GM19239 (cell line): ENCODE measurements at regions not wholly inside any gene's neighbourhood (a gene's known extent, or its start where the extent isn't known, plus 50 kb on each side); places are given as distances from the start of the nearest gene placed in this dataset.

Experiments
- DNase-seq: peaks from one replicate; pipeline ENCODE4 v3.0.0; 2011; ENCODE audit warnings: low spot score; ENCODE audit not compliant: insufficient read length
- FAIRE-seq: peaks from 2 replicates; lab custom pipeline; 2011; peaks lifted over from hg19 to GRCh38; lab: Jason Lieb, UNC

DNA sequence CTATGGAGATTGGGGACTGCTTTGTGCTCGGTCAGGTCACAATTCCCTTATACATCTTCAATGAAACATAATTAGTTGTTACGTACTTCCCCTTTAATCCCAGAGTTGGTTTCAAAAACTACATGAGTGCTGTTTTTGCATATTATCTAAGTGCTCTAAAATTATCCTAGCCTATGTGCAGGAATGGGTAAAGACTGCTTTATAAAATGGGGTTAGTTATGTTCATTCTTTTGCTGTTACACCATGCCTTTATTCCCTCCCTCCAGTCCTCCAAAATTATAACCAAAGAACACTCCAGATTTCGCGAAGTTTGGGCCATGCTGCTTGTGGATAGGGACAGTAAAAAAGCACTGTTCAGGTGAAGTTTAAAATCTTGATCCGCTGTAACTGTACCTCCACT is 173.9 kb upstream of the SNX7 start:
- no peak for FAIRE-seq
- no peak for DNase-seq

GRCh38 chr1:98482611-98483010 is 178.9 kb upstream of the SNX7 start:
- FAIRE-seq = no peak

DNA sequence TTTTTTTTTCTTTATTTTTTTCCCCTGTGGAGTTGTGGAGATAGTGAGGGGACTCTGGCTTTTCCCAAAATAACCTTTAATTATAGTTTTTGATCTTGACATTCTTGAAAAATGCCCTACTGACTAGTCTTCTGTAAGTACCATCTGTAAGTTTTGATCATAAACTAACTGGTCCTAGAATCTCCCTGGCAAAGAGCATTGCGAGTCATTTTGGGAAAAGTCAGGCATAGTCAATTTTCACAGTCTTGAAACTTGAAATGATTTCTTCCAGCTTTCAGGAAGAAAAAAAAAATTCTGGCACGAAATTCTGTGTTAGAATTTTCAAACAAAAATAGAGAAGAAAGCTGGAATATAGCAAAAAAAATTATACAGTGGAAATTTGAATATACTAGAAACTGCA is 181.2 kb upstream of the SNX7 start:
- FAIRE-seq = no peak
- DNase-seq = no peak

More at GRCh38 chr1:98482611-98483010, 178.9 kb upstream of the SNX7 start:
- no peak for DNase-seq

GRCh38 chr1:98478121-98478520 is 183.4 kb upstream of the SNX7 start:
- no peak for DNase-seq
- no peak for FAIRE-seq

DNA sequence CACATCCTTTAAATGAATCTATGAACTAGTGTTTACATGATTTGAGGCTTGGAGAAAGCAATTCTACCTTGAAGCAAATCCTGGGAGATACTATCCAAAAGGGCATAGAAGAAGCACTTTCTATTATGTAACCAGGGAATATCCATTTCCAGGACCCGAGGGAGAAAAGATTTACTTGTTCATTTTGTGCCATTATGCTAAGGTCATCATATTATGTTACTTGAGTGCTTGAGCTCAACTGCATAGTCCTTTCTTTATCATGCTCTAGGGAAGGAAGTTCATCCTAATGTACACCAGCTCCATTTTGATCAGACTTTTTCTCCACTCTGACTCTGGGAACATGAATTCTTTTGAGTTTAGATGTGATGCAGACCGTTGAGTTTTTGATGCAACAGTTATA is 188.6 kb upstream of the SNX7 start:
- DNase-seq (no peak), FAIRE-seq (no peak)

DNA sequence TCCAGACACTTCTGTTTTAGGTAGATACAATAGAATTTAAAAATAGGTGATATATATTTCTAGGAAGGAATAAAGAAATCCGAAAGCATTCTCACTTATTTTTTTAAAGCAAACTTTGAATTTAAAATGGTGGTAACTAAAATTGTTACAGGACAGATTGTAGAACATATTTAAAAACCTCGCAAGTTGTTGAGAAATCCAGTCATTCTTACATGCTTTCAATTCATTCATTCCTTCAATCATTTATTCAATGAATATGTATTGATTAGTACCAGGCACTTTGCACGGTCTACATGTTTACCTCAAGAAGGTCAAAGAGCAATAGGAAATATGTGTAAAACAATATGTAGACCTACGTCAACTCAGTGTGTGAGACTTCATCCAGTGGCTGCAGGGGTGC is 189.9 kb upstream of the SNX7 start:
- DNase-seq (no peak), FAIRE-seq (no peak)

- DNase-seq (no peak), FAIRE-seq (peak; percentile 59)
These were observed 193.3 kb upstream of the SNX7 start for GRCh38 chr1:98468111-98468717.

GRCh38 chr1:98467586-98467985 is 193.9 kb upstream of the SNX7 start:
- FAIRE-seq = no peak

GRCh38 chr1:98467122-98467521 is 194.4 kb upstream of the SNX7 start:
- no peak for DNase-seq
- FAIRE-seq = no peak

More at GRCh38 chr1:98467586-98467985, 193.9 kb upstream of the SNX7 start:
- DNase-seq = no peak

DNA sequence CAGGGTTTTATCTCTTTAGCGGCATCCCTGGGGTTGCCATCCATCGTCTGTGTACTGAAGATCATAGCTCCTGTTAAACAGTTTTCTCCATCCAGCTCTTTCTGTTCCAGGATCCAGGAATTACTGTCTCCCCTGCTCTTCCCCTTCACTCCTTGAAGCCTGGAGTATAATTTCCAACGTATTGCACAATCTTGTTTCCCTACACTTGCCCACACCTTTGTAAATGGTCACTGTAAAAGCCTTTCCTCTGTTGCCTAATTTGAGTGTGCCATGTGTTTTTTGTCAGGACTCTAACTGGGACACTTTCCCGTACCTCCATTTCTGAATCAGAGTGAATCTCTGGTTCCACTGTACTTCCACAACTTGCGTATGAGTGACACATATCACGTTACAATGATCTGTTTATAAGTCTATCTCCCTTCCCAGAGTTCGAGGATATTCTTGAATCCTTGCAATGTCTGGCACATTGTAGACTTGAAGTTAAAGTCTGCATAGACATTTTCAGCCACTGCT is 199.6 kb upstream of the SNX7 start:
- no peak for FAIRE-seq
- no peak for DNase-seq

DNA sequence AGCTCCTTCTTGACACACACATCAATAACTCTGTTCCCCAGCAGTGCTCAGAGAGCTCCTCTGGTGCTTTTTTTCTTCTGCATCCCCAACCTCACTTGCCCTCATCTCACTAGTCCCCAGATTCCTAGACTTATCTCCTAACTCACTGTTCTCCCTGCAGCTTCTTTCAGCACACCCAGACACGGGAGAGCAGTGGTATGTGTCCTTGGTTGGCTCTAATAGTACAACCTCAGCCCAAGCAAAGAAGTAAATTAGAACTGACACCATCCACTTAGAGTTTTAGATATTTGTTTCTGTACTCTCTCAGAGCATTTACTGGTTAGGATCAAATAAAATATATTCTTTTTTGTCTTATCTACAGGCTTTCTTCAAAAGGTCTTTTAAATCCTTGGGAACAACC is 201.4 kb upstream of the SNX7 start:
- no peak for DNase-seq
- FAIRE-seq = no peak

DNA sequence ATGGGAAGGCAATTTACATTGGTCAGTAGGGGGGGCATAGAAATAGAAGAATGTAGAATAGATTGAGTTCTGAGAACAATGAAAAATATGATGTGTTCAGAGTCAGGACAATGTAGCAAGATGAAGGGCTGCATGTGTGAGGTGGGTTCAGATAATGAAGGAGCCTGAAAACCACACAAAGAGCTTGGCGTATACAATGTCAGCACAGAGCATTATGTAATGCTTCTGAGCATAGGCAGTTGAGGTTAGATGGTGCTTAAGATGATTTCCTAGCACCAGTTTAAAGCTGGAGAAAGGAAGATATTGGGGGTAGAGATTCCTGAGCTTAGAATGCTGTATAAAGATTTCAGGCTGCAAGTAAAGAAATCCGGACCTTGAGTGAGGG is 202.0 kb upstream of the SNX7 start:
- DNase-seq (no peak), FAIRE-seq (no peak)

DNA sequence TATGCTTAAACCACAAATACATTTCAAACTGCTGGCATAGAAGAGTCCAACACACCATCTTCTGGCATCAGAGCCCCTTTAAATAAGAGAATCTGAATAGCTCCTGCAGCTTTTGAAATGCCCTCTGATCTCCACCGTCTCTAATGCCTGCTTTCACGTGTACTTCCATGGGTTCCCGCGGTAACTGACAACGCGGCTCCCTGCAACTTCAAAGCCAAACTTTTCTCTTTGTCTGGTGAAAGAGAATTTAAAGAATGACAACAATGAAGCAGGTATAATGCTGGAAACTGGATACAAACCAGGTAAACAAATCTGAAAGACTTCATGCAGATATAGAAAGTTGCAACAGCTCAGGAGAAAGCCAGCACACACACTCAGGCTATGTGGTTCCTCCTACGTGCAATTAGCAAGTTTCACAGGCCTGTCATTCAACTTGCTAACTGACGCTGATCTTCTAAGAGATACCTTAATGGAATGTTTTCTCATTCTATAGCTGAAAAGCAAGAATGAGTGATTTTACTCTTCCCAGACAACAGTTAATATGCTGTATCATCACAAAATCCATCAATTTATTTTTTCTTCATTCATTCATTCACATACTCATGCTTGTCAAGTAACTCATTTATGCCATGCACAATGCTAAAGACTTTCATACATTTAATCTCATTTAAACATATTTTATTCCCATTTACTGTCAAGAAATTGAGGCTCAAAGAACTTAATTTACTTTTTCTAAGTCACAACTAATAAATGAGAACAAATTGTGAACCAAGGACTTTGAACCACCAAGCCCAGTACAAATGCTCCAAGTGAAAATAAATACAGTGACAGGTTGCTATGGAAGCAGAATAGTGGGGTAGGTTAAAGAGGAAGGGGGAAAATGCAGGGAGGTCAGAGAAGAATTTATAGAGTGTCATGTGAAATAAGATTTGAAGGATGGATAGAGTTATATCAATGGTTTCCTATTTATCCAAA is 202.7 kb upstream of the SNX7 start:
- FAIRE-seq = no peak

DNA sequence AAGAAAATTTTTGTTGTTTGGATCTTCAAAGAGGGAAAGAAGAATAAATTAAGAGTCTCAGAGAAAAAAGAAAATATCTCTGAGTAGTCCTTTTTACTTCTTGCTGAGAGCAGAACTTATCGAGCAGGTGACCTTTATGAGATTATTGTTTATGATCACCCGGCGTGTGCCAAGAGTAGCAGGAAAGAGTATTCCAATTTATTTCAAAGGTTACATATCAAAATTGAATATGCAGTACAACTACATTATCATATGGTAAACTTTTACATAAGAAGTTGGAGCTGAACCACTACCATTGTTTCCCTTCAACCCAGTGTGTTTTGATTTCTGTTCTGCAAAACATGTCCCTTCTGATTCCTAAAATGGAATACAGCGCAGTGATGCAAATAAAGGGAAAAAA is 204.3 kb upstream of the SNX7 start:
- FAIRE-seq (no peak), DNase-seq (no peak)

More for the DNA sequence above, 202.7 kb upstream of the SNX7 start:
- DNase-seq = no peak

- DNase-seq (no peak), FAIRE-seq (no peak)
These were observed 206.9 kb upstream of the SNX7 start for GRCh38 chr1:98454666-98455065.

- FAIRE-seq = no peak
These were observed 208.5 kb upstream of the SNX7 start for GRCh38 chr1:98453066-98453465.

GRCh38 chr1:98452162-98452561 is 209.4 kb upstream of the SNX7 start:
- FAIRE-seq = no peak
- no peak for DNase-seq

More at GRCh38 chr1:98453066-98453465, 208.5 kb upstream of the SNX7 start:
- DNase-seq = no peak

DNA sequence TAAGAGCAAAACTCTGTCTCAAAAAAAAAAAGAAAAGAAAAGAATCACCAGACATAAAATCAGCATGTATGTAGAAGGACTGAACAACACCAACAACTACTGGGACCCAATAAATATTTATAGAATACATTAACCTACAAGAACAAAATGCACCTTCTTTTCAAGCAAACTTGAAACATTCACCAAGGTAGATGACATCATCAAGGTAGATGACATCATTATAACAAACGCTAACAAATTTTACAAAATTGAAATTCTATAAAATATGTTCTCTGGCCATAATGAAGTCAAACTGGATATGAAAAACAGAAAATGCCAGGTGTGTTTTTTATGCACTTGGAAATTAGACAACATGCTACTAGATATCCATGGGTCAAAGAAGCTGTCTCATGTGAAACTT is 220.2 kb upstream of the SNX7 start:
- DNase-seq (no peak), FAIRE-seq (no peak)

DNA sequence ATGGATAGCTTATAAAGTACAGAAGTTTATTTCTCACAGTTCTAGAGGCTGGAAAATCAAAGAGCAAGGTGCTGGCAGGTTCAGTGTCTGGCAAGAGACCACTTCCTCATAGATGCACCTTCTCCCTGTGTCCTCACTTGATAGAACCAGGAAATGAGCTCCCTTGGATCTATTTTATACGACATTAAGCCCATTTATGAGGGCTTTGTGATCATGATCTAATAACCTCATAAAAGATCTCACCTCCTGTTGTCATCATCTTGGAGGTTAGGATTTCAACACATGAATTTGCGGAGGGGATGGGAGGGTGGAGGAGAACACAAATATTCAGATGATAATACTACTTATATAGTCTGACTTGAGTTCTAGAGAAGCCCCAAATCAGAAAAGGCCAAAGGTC is 222.1 kb upstream of the SNX7 start:
- DNase-seq (no peak), FAIRE-seq (no peak)

- no peak for FAIRE-seq
These were observed 224.0 kb upstream of the SNX7 start for GRCh38 chr1:98437540-98437939.

DNA sequence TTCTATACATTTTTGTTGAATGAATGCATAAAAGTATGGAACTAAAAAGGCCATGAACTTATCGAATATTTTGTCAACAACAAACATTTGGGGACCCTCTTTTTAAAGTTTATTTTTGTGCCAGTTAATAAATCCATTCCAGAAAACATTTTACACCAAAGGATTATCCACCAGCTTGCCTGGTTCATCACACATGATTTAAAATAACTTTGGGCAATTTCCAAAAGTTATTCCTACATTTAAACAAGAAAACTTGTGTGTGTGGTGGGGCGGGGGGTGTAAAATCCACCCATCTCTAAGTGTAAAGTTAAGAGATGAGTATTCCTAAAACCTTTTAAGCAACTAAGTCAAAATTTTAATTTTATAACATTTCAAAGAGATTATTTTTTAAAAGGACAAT is 224.5 kb upstream of the SNX7 start:
- DNase-seq (no peak), FAIRE-seq (no peak)

More at GRCh38 chr1:98437540-98437939, 224.0 kb upstream of the SNX7 start:
- DNase-seq = no peak
